Activated CD4-positive, CD25-positive, alpha-beta regulatory T cell (primary cell): ENCODE measurements at regions not wholly inside any gene's neighbourhood (a gene's known extent, or its start where the extent isn't known, plus 50 kb on each side); places are given as distances from the start of the nearest gene placed in this dataset.
"Not testable (repeated sequence)": the region's sequence is repeated elsewhere in the genome, so short reads cannot be mapped to it uniquely, and the experiment has no call there.

Experiments
- DNase-seq, 4 experiments: peaks; one replicate each; lab custom pipeline; 2025; lab: John Stamatoyannopoulos, UW

- DNase-seq, result not testable (repeated sequence)
Observed at GRCh38 chr5:36426070-36426469, 124.4 kb upstream of the RANBP3L start.

- no peak for DNase-seq
Observed at GRCh38 chr5:36435516-36435915, 133.8 kb upstream of the RANBP3L start.

- no peak for DNase-seq
Observed at GRCh38 chr5:36436306-36436705, 134.6 kb upstream of the RANBP3L start.

DNA sequence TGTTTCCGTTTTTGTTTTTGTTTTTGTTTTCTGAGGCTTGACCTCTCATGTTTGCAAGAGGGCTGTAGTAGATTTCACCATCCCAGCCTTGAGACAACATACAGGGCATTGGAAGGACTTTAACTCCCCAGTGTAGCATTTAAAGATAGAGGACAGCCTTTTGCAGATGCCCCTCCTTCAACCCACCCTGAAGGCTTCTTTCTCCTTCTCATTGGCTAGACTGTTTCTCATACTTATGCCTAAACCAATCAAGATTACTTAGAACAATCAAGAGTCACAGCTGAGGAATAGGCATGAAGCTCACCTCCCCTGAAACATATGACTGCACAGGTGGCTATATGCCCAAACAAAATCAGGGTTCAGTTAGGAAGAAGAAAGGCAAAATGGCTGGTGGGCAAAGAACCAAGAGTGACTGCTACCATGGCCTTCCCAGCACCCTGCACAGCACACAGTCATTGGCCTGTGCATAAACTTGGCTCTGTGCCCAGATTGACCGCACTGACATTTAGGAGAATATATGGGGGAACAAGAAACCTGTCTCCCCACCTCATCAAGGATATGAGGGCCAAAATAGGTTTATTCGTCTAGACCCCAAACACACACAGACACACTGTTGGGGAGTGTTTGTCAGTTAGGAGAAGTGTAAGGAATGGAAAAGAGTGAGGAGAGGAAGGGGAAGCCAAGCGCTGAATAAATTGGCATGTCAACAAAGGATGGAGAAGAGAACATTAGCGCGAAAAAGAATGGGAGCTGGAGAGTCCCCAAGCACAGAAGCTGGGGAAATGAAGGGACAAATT lies 137.3 kb upstream of the RANBP3L start:
- DNase-seq, result no peak

GRCh38 chr5:36440300-36440699 lies 138.6 kb upstream of the RANBP3L start:
- no peak for DNase-seq

DNA sequence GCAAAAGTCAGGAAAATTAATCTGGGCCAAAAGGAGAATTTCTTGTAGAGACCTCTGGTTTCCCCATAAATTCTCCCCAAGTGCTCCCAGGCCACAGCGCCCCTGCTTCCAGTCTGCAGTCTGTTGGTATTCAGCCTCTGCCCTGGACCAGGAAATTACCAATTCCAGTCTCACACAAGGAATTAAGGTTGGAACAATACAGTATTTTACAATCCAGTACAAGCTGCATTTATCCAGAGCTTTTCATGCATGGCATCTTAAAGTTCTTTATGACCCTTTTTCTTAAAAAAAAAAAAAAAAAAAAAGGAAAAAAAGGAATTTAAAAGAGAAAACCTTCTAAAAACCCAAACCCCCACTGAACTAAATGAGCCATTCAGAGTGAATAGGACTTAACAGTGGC lies 139.6 kb upstream of the RANBP3L start:
- no peak for DNase-seq

GRCh38 chr5:36442352-36442751 lies 140.7 kb upstream of the RANBP3L start:
- no peak for DNase-seq

DNA sequence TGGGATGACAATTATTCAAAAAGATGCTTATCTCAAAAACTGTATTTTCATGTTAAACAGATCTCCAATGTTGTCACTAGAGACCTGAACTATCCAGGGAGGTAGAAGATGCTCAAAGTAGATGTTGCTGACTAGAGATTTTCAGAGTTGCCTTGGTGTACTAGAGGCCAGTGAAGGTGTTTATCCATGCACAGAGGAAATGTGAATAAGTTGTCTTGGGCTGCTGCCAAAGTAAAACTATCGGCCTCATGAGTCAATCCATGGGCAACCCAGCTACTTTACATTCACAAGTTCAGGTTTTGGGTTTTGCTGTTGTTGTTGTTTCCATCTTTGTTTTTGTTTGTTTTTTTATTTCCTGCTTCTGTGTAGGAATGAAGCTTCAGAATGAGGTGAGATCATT lies 141.1 kb upstream of the RANBP3L start:
- no peak for DNase-seq

DNA sequence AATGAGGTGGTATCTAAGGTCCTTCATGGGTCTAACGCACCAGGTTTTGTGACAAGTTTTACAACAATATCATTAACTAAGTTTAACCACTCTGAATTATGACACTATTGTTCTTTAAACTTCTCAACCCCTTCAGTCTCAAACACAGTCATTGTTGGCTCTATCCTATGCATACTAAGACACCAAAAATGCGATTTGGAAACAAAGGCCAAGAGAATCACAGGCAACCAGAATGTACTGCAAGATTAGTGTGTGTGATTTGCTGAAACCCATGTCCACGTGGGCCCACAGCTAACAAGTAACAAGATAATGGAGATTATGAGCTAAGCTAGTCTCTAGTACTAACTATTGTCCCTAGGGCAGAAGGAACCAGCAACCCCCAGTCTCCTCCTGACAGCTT lies 142.2 kb upstream of the RANBP3L start:
- no peak for DNase-seq

DNA sequence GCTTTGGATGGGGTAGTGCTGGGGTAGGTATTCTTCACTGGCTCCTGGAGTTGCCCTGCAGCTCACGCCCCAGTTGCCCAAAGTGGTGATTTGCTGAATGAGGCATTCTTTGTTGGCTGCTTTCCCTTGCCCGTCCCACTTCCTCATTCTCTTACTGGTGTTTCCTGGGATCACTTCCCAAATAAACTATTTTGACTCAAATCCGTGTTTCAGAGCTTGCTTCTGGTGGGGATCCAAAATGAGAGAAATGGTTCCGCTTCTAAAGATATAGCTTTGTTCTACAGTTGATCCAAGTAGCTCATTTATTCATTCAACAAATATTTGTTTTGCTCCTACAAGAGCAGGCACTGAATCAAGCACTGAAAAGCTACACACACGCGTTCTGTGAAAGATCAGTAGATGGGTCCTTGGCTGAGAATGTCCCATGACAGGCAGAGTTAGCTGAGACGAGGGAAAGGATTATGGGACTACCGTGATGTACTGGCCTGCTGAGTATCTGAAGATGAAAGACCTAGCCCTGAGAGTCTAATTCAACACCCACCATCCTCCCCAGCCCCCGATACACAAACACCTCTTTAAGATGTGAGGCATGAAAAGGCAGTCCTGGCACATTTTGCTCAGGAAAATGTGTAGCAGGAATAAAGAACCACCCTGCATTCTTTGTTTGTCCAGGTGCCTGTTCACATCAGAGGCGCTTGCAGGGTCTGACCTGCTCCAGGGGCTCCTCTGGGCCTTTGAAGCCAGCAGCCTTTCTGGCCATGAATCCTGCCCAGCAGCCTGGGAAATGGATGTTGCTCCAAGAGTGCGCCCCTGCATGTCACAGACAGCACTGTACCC lies 143.1 kb upstream of the RANBP3L start:
- no peak for DNase-seq

- DNase-seq, result no peak
Observed at GRCh38 chr5:36447776-36448175, 146.1 kb upstream of the RANBP3L start.

- no peak for DNase-seq
Observed at GRCh38 chr5:36450229-36451014, 148.7 kb upstream of the RANBP3L start.

DNA sequence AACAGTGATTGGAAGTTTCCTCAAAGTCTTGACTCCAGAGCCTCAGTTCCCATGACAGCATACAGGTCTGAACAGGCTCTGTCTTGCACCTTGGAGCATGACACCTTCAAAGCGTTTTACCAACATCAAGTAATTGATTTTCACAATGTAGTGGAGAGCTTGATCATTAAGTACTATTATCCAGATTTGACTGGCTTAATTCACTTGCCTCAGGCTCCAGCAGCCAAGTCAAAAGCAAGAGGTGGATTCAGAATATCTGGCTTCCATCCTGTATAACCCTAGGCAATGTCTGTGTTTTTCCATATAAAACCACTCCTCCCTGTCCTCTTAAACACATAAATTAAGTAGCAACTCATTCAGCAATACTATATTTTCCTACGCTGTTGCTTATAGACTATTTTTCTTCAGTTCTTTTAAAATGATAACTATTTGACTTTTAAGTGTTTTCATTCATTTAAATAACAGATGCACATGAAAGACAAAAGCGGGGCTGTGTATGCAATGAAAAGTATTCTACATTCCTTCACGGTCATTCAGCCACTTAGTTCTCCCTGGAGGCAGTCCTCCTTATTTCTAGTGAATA lies 150.8 kb upstream of the RANBP3L start:
- DNase-seq, result no peak

- no peak for DNase-seq
Observed at GRCh38 chr5:36457511-36458270, 148.7 kb upstream of the SLC1A3 start.

DNA sequence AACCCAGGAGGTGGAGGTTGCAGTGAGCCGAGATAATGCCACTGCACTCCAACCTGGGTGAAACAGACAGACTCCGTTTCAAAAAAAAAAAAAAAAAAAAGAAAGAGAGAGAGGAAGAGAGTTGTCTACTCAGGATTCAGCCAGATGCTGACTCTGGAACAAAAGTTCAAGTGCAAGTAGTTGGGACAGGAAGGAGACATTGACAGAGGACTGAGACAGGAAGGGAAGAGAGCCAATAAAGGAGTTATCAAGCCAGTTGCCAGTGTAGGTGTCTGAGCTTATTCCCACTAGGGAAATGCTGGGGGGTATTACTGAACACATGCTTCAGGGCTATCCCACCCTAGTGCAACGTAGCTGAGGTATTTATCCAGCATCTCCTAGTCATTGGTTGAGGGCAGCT lies 147.7 kb upstream of the SLC1A3 start:
- no peak for DNase-seq

GRCh38 chr5:36459176-36460135 lies 146.9 kb upstream of the SLC1A3 start:
- DNase-seq, result no peak

DNA sequence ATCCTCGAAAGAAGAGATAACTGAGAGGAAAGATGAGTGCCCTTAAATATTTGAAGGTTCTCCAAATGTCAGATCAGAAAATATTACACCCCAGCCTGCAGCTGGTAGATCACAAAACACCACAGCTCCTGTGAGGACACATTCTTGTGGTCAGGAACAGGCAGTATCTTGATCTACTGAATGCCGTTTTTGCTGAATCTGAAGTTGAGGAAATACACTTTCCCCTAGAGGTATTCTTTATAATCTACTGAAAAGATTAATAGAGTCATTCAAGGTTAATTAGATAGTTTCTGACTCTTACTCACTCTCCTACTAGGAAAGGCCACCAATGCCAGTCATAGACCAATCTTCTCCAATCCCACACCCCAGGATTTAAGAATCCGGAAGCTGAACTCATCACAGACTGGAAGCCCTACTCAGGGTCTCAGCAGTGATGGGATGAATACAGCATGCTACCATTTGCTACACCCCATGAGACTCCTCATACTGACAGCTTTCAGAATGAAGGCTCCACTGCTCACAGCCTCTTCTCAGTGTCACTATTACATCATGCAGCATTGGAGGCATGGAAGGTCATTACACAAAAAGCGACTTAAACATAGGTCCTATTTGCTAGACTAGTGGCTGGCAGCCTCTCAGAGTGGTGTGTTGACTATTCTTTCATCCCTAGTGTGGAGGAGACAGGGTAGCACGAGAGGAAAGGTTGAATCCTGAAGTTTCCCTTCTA lies 143.9 kb upstream of the SLC1A3 start:
- DNase-seq, result no peak

DNA sequence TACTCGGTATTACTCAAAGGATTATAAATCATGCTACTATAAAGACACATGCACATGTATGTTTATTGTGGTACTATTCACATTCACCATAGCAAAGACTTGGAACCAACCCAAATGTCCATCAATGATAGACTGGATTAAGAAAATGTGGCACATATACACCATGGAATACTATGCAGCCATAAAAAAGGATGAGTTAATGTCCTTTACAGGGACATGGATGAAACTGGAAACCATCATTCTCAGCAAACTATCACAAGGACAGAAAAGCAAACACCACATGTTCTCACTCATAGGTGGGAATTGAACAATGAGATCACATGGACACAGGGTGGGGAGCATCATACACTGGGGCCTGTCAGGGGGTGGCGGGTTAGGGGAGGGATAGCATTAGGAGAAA lies 130.5 kb upstream of the SLC1A3 start:
- DNase-seq, result not testable (repeated sequence)

GRCh38 chr5:36478646-36479317 lies 127.6 kb upstream of the SLC1A3 start:
- no peak for DNase-seq
